GM19351 (cell line): ENCODE measurements at regions not wholly inside any gene's neighbourhood (a gene's known extent, or its start where the extent isn't known, plus 50 kb on each side); places are given as distances from the start of the nearest gene placed in this dataset.
"Not testable (repeated sequence)": the region's sequence is repeated elsewhere in the genome, so short reads cannot be mapped to it uniquely, and the experiment has no call there.

Source experiments
- ATAC-seq: cut with Tn5 transposase; IDR thresholded peaks from one replicate; pipeline ENCODE4 v1.9.1; 2021; ENCODE audit warnings: mild to moderate bottlenecking, moderate library complexity; ENCODE audit not compliant: unreplicated experiment

GRCh38 chr5:32842813-32843530 is 131.9 kb downstream of the NPR3 start:
- no peak for ATAC-seq

DNA sequence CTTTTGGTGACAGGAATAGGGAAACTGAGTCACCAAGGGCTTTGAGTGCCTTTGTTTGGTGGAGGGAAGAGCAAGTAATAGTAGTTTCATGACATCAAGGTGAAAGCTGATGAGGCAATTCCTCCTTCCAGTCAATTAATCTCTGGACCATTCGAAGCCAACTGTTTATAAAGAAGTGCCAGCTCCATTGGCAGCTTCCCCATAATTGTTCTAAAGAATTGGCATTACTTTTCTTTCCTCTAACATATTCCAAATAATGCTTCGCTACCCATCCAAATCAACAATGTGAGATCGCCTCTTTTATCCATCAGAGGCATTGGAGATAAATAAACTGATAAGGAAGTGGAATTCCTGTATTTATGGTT is 132.4 kb downstream of the NPR3 start:
- no peak for ATAC-seq

- ATAC-seq = no peak
These were observed 134.1 kb downstream of the NPR3 start for GRCh38 chr5:32845171-32845570.

GRCh38 chr5:32848120-32848519 is 137.0 kb downstream of the NPR3 start:
- no peak for ATAC-seq

DNA sequence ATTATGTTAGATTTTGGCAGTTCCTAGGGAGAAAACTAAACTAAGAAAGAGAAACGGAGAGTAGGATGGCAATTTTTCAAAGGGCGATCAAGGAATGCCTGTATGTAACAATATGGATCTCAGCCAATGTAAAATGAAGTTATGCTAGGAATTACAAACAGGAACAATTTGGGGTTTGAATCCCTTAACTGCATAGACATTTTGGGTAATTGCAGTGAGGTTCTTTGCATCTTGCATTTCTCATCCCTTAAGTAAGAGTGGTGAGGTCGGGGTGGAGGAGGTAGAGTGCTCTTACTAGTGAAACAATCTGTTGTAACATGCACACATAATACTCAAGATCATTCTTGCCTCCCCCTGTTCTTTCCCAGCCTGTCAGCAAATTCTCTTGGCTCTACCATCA is 137.6 kb downstream of the NPR3 start:
- no peak for ATAC-seq

GRCh38 chr5:32850817-32851496 is 139.8 kb downstream of the NPR3 start:
- ATAC-seq = no peak

DNA sequence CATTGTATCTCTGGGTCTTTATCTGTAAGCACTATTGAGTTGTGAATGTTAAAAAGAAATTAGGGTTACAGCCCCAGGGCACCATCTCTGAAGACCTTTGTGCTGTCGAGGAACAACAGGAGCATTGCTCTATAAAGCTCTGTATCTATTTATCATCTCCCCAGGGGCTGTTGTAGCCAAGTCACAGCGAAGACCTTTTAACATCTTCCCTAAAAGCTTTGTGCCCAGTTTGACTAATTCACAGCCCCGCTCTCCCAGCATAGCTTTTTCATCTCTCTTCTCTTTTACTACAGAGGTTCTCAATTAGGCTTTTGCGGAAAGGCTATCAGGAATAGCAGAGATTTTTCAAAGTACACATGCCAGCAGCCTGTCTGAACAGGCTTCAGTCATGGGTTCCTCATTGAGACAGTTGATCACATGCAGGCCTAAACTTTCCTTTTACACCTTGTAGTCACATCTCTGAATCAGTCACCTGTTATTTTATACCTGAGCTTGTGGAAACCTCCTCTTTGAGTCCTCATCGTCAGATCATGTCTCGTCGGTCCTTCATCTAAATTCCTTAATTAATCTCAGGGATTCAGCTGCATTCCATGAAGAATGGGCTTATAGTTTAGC is 140.5 kb downstream of the NPR3 start:
- no peak for ATAC-seq

DNA sequence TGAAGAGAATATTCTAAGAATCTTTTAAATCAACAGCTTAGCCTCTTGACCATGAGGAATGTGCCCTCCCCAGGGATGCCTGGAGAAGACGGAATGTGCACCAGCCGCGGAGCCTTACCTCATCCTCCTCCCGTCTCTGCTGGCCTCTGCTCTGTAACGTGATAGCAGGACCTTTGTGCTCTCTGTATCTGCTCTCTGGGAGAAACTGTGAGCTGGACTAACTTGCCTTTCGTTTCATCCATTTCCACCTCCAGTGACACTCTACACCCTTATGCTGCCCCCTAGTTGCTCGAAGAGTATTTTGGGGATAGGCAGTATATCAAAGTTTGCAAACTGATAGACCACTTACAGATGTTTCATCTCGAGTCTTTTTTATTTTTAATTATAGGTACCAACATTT is 141.4 kb downstream of the NPR3 start:
- no peak for ATAC-seq

GRCh38 chr5:32852976-32853375 is 141.9 kb downstream of the NPR3 start:
- ATAC-seq = no peak

GRCh38 chr5:32854473-32854872 is 143.4 kb downstream of the NPR3 start:
- ATAC-seq = no peak

- no peak for ATAC-seq
These were observed 148.1 kb downstream of the NPR3 start for GRCh38 chr5:32859211-32859641.

- ATAC-seq = no peak
These were observed 154.4 kb downstream of the NPR3 start for GRCh38 chr5:32865475-32865874.

DNA sequence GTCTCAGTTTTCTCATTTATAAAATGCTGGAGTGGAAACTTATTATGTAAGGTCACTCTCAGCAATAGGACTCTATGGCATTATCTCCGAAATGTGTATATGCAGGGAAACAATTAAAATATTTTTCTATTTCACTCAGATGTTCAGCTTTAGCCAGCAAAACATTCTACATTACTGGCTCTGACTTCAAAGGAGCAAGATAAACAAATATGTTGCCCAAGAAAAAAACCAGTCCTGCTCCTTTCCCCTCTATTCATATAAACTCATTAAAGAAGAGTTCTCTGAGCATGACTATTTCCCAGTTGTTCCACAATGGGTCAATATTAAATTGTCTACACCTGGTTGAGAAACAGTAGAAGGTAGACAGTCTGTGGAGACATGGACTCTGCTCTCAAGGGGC is 155.0 kb downstream of the NPR3 start:
- no peak for ATAC-seq

GRCh38 chr5:32869216-32869615 is 158.1 kb downstream of the NPR3 start:
- ATAC-seq = no peak

- no peak for ATAC-seq
These were observed 165.7 kb downstream of the NPR3 start for GRCh38 chr5:32876791-32877190.

DNA sequence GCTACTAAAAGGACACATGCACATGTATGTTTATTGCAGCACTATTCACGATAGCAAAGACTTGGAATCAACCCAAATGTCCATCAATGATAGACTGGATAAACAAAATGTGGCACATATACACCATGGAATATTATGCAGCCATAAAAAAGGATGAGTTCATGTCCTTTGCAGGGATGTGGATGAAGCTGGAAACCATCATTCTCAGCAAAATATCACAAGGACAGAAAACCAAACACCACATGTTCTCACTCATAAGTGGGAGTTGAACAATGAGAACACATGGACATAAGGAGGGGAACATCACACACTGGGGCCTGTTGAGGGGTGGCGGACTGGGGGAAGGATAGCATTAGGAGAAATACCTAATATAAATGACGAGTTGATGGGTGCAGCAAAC is 168.2 kb downstream of the NPR3 start:
- ATAC-seq = not testable (repeated sequence)

- ATAC-seq = no peak
These were observed 169.7 kb downstream of the NPR3 start for GRCh38 chr5:32880796-32881195.

DNA sequence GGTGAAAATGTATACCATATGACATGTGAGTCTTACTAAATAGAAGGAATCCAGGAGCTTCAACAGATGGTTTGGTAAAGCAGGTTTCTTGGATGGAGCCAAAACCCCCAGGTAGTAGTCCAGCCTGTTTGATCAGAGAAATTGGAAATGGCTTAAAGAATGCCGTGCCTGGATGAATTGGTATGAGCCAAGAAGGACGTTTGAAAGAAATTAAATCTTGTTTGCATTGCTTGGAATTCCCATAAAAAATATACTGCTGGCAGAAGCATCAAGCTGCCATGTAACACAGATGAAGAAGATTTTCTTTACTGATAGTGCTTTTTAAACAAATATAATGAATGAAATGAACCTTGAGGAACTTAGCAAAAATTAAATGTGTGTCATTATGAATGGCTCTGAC is 176.3 kb downstream of the NPR3 start:
- no peak for ATAC-seq

DNA sequence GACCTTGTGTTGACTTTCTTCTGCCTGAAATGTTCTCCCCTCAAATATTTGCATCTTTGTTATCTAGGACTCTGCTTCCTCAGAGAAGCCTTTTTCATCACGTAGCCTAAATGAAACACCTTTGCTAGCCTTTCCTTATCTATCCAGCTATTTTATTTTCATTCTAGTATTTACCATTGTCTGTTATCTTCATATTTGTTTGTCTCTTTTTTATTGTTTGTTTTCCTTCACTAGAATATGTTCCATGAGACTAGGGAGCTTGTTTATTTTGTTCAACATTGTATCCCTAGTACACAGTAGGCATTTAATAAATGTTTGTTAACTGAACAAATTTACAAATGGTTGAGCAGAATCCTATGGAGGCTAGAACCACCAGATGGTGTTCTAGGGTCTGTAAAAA is 178.0 kb downstream of the NPR3 start:
- no peak for ATAC-seq

- no peak for ATAC-seq
These were observed 192.5 kb downstream of the NPR3 start for GRCh38 chr5:32903613-32904012.

DNA sequence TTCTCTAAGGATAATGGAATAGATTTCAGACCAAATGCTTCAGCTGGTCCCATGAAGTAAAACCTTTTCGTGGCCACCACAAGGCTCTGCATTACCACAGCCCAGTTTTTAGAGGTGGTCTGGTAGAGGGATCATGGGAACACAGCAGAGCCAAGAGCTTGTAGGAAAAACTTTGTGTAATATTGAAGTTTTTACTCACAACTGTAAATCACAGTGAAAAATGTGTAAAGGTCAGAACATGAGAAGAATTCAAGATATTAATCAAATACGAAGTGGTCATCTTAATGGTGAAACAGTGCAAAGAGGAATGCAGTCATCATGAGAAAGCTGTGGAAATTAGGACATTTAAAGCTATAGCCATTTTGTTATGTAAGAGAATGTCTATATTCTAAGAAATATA is 197.5 kb downstream of the NPR3 start:
- ATAC-seq = no peak

DNA sequence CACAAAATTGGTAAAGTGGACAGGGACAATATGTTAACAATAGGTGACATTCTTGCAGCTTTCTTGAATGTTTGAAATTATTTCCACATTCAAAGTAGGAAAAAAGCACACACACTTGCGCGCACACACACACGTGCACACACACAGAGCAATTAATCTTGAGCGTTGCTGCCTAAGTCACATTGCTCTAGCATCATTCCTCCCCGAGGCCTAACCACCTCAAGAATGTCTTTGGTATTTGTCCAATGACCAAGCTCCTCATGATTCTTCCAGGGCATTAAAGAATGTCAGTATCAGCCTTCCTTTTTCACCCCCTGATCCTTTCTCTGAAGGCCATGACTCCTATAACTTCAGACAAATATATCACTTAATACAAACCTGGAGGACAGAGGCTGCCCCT is 198.1 kb downstream of the NPR3 start:
- no peak for ATAC-seq
